GF-D8 (cell line): ENCODE measurements at regions not wholly inside any gene's neighbourhood (a gene's known extent, or its start where the extent isn't known, plus 50 kb on each side); places are given as distances from the start of the nearest gene placed in this dataset.
A peak's percentile ranks its signal among the peaks of the same experiment; 100 is the strongest.
"Not testable (repeated sequence)": the region's sequence is repeated elsewhere in the genome, so short reads cannot be mapped to it uniquely, and the experiment has no call there.

ENCODE experiments used
- DNase-seq: peaks from one replicate; lab custom pipeline; 2025; lab: John Stamatoyannopoulos, UW

DNA sequence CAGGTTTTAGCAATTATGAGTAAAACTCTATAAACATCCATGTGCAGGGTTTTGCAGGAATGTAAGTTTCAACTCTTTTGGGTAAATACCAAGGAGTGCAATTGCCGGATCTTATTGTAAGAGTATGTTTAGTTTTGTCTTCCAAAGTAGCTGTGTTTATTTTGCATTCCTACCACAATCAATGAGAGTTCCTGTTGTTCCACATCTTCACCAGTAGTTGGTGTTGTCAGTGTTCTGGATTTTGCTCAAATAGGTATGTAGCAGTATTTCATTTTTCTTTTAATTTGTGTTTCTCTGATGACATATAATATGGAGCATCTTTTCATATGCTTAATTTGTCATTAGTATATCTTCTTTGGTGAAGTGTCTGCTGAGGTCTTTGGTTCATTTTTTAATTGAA lies 185.1 kb upstream of the GALNT15 start:
- no peak for DNase-seq

DNA sequence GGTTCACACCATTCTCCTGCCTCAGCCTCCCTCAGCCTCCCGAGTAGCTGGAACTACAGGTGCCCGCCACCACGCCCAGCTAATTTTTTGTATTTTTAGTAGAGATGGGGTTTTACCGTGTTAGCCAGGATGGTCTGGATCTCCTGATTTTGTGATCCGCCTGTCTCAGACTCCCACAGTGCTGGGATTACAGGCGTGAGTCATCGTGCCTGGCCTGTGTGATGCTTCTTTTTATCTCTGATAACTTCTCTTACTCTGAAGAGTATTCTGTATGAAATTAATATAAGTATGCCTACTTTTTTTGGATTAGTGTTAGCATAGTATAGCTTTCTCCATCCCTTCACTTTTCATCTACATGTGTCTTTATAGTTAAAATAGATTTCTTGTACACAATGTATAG lies 180.8 kb upstream of the GALNT15 start:
- not testable (repeated sequence) for DNase-seq

DNA sequence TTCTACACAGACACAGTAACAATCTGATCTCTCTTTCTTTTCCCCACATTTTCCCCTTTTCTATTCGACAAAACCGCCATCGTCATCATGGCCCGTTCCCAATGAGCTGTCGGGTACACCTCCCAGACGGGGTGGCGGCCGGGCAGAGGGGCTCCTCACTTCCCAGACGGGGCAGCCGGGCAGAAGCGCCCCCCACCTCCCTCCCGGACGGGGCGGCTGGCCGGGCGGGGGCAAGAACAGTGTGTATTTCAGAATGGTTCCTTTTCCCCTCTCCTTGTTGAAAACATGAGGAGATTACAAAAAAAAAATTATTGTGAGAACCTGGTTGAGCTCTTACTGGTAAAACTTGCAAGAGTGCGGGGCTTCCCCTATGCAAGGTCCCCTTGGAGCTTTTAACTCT lies 178.0 kb upstream of the GALNT15 start:
- not testable (repeated sequence) for DNase-seq

DNA sequence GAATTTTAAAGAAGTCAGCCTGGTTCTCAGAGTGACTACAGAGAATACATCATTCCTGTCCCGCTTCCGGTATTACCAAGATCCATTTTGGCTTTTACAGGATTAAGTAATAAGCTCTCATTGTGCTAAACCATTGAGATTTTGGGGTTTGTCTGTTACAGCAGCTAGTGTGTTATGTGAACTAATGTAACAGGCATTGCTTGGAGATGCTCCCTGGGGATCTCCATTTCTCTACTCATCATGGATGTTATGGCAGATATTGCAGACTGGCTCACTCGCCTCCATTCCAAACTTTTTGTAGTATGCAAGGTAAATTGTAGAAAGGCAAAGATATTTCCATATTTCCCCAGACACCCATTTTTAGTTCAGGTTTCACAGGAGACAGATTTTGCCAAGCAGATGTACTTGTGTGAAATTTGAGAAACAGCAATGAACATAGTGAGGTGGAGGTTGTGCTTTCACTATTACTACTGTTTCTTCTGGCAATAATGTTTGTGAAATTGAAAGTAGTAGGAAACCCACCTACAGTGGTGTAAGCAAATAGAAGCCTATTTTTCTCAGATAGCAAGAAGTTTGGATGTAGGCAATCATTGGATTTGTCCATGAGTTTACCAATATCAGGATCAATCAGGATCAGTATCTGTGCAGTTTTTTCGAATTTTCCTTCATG lies 177.1 kb upstream of the GALNT15 start:
- no peak for DNase-seq

DNA sequence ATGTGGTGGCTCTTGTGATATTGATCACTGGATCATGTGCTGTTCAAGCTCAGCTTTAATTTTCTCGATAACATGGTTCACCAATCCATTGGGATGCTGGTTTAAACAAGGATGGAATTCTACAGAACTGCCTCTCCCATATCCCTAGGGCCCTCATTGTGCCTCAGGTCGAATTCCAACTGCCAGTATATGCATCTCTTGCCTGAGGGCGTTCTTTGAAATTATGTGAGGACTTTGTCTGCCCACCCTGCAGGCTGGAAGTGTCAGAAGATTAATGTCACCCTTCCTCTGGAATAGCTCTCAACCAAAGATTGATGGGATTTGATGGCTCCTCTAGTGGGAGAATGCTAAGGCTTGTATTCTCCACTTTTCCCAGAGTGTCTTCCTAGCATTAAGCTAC lies 175.6 kb upstream of the GALNT15 start:
- no peak for DNase-seq

DNA sequence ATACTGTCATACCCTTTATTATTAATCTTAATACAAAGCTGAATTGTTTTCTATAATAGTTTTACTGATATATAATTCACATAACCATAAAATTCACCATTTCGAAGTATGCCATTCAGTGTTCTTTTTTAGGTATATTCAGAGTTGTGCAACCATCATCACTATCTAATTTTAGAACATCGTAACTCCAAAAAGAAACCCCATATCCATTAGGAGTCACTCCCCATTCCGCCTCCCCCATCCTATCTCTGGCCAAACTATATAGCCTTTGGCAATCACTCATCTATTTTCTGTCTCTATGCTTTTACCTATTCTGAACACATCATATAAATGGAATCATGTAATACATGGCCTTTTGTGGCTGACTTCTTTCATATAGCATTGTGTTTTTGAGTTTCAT lies 169.7 kb upstream of the GALNT15 start:
- DNase-seq = no peak

DNA sequence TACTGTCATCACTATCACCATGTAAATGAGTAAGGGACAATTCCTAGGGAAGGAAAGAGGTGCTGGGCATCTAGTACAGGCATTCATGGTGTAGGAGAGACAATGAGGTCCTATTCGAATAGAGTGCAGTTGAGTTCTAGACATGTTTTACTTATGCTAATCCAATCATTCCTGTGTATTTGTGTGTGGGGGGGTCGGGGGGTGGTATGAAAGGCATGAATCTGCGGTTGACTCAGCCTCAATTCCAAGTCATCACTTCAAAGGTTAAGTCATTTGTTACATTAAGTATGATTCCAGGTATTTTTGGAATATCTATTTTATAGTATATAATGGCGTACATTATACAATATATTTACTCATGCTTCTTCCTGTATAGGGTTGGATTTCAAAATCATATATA lies 163.1 kb upstream of the GALNT15 start:
- no peak for DNase-seq

DNA sequence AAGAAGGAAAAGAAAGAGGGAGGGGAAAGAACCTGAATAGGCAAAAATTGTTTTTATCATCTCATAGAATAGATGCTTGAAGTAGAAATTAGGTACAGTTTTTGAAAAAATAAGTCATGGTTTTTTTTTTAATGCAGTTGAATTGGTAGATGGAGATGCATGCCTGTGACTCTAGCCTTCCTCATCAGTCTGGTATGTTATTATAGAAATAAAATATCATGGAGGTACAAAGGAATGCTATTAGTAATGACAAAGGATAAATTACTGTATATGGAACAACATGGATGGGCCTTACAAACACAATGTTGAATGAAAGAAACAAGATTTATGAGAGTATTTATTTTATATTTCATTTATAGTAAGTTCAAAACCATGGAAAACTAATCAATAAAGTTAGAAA lies 162.4 kb upstream of the GALNT15 start:
- DNase-seq = no peak

DNA sequence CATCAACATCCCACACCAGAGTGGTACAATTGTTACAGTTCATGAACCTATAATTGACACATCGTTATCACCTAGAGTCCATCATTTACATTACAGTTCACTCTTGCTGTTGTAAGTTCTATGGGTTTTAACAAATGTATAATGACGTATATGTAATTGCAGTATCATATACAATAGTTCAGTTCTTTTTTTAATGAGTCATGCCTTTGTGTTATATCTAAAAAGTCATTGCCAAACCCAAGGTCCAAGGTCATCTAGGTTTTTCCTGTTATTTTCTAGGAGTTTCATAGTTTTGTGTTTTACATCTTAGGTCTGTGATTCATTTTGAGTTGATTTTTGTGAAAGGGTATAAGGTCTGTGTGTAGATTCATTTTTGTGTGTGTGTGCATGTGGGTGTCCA lies 160.9 kb upstream of the GALNT15 start:
- no peak for DNase-seq

DNA sequence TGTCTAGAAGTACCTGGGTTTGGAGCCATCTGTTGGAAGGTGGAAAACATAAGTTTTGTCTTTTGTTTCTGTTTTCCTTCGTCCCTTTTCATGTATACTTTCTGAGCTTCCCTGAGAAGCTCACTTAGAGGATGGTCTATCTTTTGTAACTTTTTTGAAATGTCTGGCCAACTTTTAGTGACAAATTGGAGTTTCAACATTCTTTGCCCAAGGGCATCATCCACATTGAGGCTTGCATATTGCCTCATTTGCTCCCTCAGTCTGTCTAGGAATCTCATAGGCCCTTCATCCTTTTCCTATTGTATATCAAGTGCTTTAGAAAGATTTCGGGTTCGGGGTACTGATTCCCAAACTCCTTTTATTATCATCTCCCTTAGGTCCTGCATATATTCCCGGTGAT lies 152.7 kb upstream of the GALNT15 start:
- not testable (repeated sequence) for DNase-seq

DNA sequence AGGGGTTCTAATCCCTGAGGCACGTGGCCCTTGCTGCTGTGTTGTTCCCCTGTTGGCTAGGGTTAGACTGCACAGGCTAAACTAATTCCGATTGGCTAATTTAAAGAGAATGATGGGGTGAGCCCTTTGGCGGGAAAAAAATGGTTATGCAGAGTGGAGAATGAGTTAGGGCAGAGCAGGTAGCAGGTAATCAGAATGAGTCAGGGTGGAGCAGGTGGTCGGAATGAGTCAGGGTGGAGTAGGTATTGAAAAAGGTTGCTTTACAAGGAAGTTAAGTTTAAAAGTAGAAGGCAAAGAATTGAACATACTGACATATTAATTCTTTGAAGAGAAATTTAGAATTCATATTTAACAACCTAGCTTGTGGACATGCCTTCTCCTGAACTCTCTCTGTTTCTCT lies 150.6 kb upstream of the GALNT15 start:
- DNase-seq = not testable (repeated sequence)

DNA sequence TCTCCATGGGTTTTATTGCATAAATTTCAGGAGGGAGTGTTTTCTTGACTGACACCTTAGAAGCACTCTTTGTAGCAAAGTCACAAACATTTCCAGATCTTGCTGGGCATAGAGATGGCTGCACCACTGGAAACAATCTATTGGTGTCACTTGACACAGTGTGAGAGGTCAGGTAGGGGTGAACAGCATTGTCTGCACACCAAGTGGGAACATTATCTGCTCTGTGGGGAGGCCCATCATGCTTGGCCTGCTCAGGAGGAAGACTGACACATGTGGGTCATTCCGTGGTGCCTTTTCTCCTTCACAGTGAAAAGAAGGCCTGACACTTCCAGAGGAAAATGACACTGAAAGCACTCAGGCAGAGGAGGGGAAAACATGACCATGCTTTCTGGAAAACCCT lies 149.9 kb upstream of the GALNT15 start:
- no peak for DNase-seq

DNA sequence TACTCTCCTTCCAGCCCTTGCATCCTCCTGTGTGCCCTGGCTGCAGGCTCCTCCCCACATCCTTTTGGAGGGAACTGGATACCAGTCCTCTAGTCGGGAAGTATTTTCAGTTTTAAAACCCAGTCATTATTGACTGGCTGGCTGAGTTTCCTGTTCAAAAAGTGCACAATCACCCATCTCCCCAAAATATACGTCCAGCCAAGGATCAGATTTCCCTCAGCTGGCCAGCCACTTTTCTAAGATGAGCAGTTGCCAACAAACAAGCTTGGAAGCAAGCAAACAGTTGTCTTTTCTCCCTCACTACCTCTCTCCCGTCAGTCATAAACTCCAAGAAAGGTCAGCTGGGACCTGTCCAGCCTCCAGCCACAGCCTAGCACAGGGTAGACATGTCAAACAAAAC lies 147.7 kb upstream of the GALNT15 start:
- DNase-seq = no peak

DNA sequence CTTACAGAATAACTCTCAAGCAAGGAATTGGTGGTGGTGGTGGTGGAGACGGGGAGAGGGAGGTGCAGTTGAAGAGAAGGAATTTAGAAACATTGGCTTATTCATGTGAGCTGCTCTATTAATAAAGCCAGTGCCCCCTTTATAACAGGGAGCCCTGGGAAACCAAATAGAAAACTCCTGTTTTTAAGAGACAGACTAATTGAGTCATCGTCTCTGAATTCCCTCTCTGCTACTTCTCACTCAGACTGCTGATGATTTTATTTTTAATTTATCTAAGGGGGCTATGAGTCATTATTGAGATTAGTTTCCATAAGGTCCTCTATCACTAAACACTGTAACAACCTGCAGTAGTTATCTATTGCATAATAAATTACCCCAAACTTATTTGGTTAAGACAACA lies 145.9 kb upstream of the GALNT15 start:
- no peak for DNase-seq

DNA sequence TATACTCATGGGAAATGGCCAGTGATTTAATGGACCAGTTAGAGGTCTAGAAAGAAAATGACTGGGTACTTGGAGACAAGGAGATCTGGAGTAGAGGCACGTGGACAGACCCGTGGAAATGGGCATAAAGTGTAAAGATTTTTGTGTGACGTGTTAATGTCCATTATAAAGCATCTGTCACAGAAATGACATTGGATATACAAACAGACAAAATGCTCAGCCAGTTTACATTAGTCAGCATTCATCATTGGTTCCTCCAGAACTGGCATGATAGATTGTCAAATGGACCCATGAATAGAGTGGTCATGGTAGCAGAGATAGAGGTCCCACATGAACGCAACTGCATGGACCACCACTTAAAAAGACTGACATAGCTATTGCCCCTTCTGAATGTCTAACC lies 144.1 kb upstream of the GALNT15 start:
- no peak for DNase-seq

DNA sequence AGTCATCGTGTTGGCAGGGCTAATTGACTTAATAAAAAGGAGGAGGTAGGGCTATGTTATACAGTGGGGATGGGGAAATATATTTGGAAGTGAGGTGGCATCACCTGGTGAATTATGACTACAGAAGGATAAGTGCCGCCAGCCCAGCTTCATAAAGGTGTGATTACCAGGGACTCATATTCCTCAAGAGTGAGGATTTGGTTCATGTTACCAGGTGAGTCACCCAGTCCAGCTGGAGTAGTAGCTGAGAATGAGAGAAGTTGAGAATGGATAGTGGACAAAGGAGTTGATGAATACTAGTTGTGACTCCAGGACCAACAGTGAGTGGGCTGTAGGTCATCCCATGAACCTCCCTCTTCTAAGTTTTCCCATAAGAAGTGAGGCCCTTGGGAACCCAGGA lies 143.0 kb upstream of the GALNT15 start:
- no peak for DNase-seq

DNA sequence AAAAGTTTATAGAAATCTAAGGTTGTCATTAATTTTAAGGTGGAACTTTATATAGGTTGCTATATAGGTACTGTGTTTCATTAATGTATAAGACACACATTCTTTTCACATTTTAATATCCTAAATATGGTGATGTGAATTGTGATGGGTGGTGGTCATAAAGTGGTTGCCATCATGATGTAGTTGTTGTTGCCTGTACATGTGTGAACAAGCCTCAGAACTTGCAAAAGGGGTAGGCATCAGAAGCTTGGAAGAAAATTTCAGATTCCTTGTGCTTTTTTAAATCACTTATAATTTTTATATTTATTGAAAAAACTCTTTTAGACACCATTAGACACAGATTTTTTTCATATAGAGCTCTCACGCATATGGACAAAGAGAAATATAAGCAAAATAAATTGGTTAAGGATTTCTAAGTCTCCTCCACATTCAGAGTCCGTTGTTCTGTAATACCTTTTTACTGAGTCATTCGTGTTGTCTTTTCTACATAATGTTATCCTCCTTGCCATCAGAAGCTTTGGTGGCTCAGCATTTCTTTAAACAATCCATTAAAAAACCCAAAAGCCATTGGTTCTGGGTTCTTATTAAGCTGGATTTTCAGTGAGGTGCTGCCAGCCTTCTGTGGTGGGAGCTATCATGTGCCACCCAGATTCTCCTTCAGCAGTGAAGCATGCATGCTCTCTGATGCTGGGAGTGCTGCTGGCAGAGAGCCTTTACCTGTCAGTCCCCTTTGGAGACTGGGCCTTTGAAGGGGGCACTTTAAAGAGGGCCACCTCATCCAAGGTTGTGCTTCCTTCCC lies 140.4 kb upstream of the GALNT15 start:
- no peak for DNase-seq

DNA sequence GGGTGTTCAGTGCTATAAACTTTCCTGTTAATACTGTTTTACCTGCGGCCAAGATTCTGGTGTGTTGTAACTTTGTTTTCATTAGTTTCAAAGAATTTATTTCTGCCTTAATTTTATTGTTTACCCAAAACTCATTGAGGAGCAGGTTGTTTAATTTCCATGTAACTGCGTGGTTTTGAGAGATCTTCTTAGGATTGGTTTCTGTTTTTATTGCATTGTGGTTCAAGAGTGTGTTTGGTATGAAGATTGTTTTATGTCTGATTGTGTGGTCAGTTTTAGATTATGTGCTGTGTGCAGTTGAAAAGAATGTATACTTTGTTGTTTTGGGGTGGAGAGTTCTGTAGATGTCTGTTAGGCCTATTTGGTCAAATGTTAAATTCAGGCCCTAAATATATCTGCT lies 133.5 kb upstream of the GALNT15 start:
- no peak for DNase-seq

DNA sequence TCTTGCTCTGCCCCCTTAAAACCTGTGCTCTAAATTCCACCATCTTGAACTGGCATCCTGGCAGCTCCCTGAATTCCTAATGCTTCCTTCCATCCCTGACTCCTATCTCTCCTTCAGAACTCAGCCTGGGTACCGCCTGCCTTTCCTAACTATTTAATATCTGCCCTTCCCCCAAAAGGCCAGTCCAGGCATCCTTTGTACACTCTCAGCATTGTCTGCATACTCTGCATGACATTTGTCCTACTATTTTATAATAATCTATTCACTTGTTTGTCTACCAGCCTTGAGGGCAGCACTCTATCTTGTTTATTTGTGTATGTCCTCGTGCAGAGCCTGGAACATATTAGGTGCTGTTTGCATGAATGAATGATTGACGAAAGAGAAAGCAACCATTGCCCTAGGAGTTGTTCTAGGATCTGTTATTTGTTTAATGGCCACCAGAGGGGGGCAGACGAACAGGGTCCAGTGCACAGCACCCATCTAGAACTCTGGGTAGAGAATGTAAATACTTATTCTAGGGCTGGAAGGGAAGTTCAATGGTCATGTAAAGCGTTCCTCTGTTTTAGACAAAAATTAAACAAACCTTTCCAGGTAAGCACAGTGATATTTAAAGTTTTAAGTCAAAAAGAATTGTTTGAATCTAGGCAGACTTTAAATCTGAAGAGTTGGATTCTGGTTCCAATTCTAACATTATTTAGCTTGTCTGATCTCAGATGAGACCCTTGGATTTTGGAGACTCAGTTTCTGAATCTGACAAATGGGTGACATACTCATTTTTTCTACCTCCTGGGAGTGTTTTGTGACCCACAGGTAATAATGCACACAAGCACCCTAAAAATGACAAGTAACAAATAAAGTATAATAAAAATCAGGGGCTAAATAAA lies 125.8 kb upstream of the GALNT15 start:
- peak; percentile 20 for DNase-seq

DNA sequence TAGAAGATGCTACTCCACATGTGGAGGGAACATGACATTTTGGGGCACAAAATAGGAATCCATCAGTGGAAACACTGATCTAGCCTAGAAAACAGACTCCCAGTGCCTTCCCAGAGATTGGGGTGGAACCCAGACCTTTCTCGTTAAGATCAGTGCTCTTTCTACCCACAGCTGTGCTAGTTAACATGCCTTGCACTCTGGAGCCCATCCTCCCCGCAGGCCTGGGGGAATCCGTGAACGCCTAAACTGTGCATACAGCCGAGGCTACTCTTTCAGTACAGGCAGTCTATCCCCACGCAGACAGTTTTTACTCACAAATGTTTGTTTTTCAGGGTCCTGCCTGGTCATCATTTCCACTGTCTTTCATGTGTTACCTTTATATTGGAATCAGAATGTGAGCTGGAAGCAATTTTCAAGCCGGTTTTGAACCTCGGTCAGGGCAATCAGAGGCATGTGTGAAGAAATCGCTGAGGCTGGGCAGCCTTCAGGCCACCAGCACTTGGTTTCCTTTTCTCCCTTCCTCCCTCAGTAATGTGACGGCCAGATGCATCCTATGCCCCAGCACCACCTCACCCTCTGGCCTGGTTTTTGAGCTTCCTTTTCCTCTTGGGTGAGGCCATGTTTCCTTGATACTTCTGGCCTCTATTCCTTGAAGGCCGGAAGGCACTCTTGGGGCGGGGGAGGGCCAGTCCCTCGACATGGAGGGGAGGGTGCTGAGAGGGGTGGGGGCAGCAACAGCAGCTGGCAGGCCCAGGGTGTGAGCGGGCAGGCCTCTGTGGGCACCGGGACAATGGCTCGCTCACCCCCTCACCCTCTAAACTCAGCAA lies 123.6 kb upstream of the GALNT15 start:
- peak; percentile 33 for DNase-seq

DNA sequence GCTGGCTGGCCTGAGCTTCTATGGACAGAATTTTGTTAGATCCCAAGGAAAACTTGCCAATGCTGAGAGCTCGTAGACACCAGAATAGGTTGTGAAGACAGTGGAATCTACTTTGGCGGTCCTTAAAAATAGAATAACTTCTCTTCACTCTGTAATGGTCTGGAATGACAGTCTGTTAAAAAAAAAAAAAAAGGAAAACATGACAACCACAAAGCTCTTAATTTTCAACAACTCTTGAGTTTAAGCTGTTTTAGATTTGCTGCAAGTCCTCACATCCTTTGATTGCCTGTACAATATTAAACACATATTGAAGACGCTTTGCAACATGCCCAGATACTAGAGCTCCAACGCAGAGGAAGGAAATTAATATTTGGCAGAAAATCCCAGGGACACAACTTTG lies 122.8 kb upstream of the GALNT15 start:
- no peak for DNase-seq

DNA sequence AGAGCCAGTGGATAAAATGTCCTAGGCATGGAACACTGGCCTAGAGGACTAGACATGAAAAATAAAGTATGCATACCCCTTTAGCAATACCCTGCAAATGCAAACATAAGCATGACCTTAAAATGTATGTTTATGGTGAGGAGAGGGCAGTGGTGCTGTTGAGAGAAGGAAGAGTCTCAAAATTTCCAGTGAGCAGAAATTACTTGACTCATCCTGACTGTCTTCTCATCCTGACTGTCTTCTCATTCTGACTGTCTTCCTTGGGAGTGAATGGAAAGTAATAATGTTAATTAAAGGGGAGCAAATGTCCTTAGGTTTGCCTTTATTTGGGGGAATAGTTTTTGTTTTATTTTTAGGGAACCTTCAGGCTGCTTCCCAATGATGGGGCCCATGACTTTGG lies 121.5 kb upstream of the GALNT15 start:
- DNase-seq = no peak
